Dedifferentiated amniotic fluid mesenchymal stem cell (primary cell): ENCODE measurements at regions not wholly inside any gene's neighbourhood (a gene's known extent, or its start where the extent isn't known, plus 50 kb on each side); places are given as distances from the start of the nearest gene placed in this dataset.

Source experiments
- DNase-seq: peaks from one replicate; pipeline ENCODE4 v3.0.0-alpha.2; 2016; ENCODE audit errors: extremely low spot score

GRCh38 chr21:29441651-29442050, 142.9 kb downstream of the BACH1 start:
- no peak for DNase-seq

- no peak for DNase-seq
Observed at GRCh38 chr21:29443411-29444010, 144.8 kb downstream of the BACH1 start.

GRCh38 chr21:29448766-29449165, 150.0 kb downstream of the BACH1 start:
- DNase-seq = no peak

- no peak for DNase-seq
Observed at GRCh38 chr21:29449306-29449950, 150.7 kb downstream of the BACH1 start.

- no peak for DNase-seq
Observed at GRCh38 chr21:29450058-29450457, 151.3 kb downstream of the BACH1 start.

- DNase-seq = no peak
Observed at GRCh38 chr21:29453511-29453910, 154.8 kb downstream of the BACH1 start.

DNA sequence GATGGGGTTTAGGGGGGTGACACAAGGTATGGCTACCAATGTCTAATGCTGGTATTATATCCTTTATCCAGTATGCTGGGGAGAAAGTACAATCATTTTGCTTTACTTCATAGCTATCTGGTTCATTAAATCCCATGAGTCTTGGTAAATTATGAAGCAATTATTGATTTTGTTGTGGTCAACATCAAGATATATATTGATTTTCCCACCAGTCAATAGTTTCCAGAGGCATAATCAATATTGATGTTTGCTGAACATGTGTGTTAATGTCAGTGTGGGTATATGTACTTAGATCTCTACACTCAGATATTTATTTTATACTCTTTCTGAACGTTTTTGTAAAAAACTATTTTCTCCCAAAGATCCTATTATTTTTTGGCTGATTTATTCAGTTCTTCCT, 155.5 kb downstream of the BACH1 start:
- no peak for DNase-seq

DNA sequence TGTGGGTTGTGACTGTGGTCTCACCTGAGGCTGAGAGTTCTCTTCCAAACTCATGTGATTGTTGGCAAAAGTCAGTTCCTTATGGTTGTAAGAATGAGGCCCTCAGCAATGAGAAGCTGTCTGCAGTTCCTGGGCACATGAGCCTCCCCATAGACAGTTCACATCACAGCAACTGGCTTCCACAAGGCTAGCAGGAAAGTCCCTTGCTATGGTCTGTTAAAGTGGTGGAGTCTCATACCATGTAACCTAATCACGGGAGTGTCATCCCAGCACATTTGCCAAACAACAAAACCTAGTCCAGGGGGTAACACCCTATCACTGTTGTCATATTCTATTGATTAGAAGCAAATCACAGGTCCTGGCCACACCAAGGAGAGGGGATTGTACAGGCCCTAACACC, 163.8 kb downstream of the BACH1 start:
- DNase-seq = no peak

DNA sequence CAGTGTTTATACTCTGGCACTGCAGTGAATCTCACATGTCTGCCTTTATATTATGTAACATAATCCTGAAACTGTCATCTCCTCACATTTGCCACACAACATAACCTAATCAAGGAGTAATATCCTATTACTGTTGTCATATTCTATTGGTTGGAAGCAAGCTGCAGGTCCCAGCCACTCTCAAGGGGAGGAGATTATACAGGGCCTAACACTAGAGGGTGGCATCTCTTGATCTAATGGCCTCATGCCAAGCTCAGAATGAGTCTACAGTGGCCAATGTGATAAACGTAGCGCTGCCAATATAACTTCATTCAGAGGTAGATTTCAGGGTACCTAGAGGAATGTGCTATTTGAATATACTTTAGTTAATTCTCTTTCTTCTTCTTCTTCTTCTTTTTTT, 166.8 kb downstream of the BACH1 start:
- no peak for DNase-seq

DNA sequence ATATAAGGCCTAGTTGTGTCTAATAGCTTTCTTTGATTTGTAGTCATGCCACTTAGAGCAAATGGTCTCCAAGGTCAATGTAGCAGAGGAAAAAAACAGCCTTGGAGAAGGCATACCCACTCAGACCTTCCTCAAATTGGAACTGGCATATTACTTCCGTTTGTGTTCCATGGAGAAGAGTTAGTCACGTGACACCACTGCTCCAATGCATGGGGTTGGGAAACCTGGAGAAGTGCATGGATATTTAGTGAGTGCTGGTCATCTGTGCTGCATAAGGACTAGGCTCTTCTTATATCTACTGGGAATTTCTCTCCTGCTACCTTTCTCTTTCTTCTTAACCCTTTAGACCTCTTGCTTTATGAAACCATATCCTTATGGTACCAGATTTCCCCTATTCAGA, 167.8 kb downstream of the BACH1 start:
- DNase-seq = no peak

DNA sequence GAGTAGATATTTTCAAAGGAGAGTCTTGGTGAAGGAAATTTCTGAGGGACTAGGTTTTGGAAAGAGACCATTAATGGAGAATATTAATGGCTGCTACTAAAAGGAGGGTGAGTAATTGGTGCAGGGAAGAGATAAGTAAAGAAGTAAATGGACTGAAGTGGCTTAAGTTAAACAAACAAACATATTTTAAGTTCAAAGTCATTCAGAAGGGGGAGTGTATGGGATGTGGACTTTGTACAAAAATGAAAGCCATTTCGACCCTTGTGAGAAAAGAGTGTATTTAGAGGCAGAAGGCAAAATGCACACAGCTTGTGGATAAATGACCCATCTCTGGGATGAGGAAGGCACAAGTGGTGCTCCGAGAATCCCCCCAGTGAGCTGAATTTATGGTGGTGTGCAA, 171.7 kb downstream of the BACH1 start:
- DNase-seq = no peak

GRCh38 chr21:29473808-29474207, 175.1 kb downstream of the BACH1 start:
- no peak for DNase-seq

- DNase-seq = no peak
Observed at GRCh38 chr21:29475329-29475728, 176.6 kb downstream of the BACH1 start.

- DNase-seq = no peak
Observed at GRCh38 chr21:29477347-29477746, 178.6 kb downstream of the BACH1 start.

DNA sequence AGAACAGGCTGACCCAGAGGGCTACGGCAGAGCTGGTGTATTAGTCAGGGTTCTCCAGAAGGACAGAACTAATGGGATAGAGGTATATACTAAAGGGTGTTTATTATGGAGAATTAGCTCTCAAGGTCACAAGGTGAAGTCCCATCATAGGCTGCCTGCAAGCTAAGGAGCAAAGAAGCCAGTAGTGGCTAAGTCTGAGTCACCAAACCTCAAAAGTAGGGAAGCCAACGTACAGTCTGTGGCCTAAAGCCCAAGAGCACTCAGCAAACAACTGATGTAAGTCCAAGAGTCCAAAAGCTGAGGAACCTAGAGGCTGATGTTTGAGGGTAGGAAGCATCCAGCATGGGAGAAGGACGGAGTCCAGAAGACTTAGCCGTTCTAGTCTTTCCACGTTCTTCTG, 179.2 kb downstream of the BACH1 start:
- DNase-seq = no peak

GRCh38 chr21:29481081-29481480, 182.4 kb downstream of the BACH1 start:
- no peak for DNase-seq

- peak; percentile 26 for DNase-seq
Observed at GRCh38 chr21:29481641-29482040, 182.9 kb downstream of the BACH1 start.

DNA sequence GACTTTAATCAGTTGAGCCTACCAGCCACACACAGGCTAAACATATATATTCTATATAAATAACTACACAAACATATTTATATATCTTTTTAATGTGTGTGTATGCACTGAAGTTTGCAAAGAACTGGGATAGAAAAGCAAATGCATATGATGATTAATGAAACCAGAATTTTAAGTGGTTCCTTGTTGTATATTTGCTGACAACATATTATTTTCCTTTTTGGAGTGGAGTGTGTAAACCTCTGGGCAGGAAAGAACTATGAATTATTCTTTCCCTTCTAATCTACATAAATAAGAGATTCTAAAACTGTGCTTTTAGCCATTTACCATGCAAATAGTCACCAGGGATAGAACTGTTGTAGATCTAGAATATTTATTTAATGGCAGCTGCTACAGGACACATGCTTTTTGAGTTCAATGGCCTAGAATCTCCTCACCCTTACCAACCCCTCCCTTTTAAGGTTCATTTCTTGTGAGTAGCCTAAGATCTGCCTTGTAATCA, 187.6 kb downstream of the BACH1 start:
- DNase-seq = no peak
